ENCODE measurements at regions not wholly inside any gene's neighbourhood (a gene's known extent, or its start where the extent isn't known, plus 50 kb on each side); places are given as distances from the start of the nearest gene placed in this dataset.

- TF ChIP-seq ESRRG (CRISPR knock-in tag; IDR thresholded peaks at IDR 0.05) (no peak), ZC3H10 (CRISPR knock-in tag; IDR thresholded peaks at IDR 0.05) (no peak), ZNF565 (CRISPR knock-in tag; conservative IDR thresholded peaks at IDR 0.05; ENCODE audit: low read depth) (no peak), CSRNP3 (CRISPR knock-in tag; IDR thresholded peaks at IDR 0.05) (no peak), ARNTL (CRISPR knock-in tag; IDR thresholded peaks at IDR 0.05; ENCODE audit: borderline replicate concordance, low read depth) (no peak), TCF4 (CRISPR knock-in tag; IDR thresholded peaks at IDR 0.05; ENCODE audit: borderline replicate concordance) (no peak), ZFP3 (CRISPR knock-in tag; IDR thresholded peaks at IDR 0.05) (no peak), PATZ1 (CRISPR knock-in tag; IDR thresholded peaks at IDR 0.05; ENCODE audit: borderline replicate concordance) (no peak), ZNF70 (CRISPR knock-in tag; IDR thresholded peaks at IDR 0.05) (no peak), CSDC2 (CRISPR knock-in tag; IDR thresholded peaks at IDR 0.05) (no peak)
Observed at GRCh38 chr6:48624631-48625030, 513.6 kb upstream of the PTCHD4 start.

Data from SK-N-SH treated with all-trans-retinoic acid at 6 μM for 48 hours (cell line).